Activated CD4-positive, alpha-beta T cell treated with anti-CD3 and anti-CD28 coated beads for 36 hours (primary cell): ENCODE measurements at regions not wholly inside any gene's neighbourhood (a gene's known extent, or its start where the extent isn't known, plus 50 kb on each side); places are given as distances from the start of the nearest gene placed in this dataset.

Source experiments
- ATAC-seq: fragments of 200-7000 bp; cut with Tn5 transposase; one replicate; pipeline ENCODE4 v1.10.0; 2021; ENCODE audit warnings: mild to moderate bottlenecking, moderate library complexity
- CTCF ChIA-PET: fragments of 350-600 bp; sonication (Branson Sonifier 250); formaldehyde crosslinking; loops from one replicate; lab custom pipeline; 2021; ENCODE audit warnings: antibody characterized with exemption; lab: Charles Lee
- POLR2A ChIA-PET: fragments of 350-600 bp; sonication (Branson Sonifier 250); formaldehyde crosslinking; loops from one replicate; lab custom pipeline; 2021; ENCODE audit warnings: antibody characterized with exemption, inconsistent platforms; lab: Charles Lee
- DNase-seq: peaks from one replicate; pipeline ENCODE4 v3.0.0-alpha.2; 2020
- H3K27ac Mint-ChIP-seq: one replicate; pipeline ENCODE4 v1.8.0; 2021; ENCODE audit warnings: mixed read lengths
- H3K27me3 Mint-ChIP-seq: one replicate; pipeline ENCODE4 v1.8.0; 2021; ENCODE audit warnings: mixed read lengths
- H3K36me3 Mint-ChIP-seq: one replicate; pipeline ENCODE4 v1.8.0; 2021; ENCODE audit warnings: low read depth, mixed read lengths
- H3K4me1 Mint-ChIP-seq: one replicate; pipeline ENCODE4 v1.8.0; 2021; ENCODE audit warnings: mixed read lengths
- H3K4me3 Mint-ChIP-seq: one replicate; pipeline ENCODE4 v1.8.0; 2021; ENCODE audit warnings: mild to moderate bottlenecking, moderate library complexity, mixed read lengths
- H3K9me3 Mint-ChIP-seq: one replicate; pipeline ENCODE4 v1.8.0; 2021; ENCODE audit warnings: low read depth, mixed read lengths
- intact Hi-C, 2 experiments: fragments of 100-400 bp; cut with DNase I in 1 of 2; cut with micrococcal nuclease in 1 of 2; formaldehyde crosslinking; loops; one replicate each; pipeline versions ENCODE4 v1.14.2 to v1.15.1; 2022 to 2024; cut with DNase I, micrococcal nuclease

DNA sequence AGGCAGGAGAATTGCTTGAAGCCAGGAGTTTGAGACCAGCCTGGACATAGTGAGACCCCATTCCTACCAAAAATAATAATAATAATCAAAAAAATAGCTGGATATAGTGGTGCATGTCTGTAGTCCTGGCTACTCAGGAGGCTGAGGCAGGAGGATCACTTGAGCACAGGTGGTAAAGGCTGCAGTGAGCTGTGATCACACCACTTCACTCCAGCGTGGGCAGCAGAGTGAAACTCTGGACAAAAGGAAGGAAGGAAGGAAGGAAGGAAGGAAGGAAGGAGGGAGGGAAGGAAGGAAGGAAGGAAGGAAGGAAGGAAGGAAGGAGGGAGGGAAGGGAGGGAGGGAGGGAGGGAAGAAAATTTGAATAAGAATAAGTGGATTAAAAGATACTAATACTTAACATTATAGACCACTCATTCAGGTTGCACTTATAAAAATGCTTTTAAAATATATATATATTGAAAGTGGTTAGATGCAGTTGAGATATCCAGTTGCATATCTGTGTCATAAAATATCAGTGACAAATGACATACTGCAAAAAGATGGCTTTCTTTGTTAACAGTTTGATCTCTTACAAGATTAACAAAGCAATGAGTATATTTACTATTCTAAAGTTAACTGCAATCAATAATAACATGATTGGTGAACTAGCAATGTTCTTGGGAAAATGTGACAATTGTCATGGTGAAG lies 702.4 kb downstream of the CPS1 start:
- intact Hi-C loops = no loop called here
- CTCF ChIA-PET = no interaction called here

DNA sequence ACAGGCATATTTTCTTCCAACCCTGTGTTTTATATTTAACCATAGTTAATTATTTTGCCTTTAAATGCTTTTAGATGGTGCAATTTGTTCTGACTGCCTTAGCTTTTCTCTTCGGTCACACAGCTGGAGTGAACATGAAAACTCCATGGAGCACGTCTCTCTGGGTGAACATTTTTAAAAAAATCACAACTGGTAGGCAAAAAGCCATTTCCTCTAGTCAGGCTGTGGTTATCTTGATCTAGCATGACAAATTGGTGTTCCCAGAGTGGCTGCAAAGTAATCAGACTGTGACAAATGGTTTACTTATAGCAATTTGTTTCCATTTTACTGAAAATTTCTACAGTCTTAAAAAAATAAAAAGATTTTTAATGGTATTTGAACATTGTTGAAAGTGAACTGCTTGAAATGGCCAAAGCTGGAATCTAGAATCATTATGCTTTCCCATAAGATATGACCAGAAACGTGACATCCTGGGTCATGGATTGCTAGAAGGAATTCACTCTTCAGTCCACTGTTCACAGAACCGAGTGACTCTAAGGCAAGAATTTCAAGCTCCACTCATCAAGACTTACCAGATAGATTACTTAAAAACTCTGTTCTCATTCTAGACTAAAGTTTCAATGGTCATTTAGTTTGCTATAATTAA lies 703.6 kb downstream of the CPS1 start:
- no peak overlapping the region for H3K27ac Mint-ChIP-seq
- POLR2A ChIA-PET = no interaction called here
- intact Hi-C loops = no loop called here
- H3K9me3 Mint-ChIP-seq = peaks cover 3% of the 10 kb centered on the region
- DNase-seq = no peak
- CTCF ChIA-PET = no interaction called here
- no peak for ATAC-seq
- H3K27me3 Mint-ChIP-seq = no peaks in the 10 kb centered on the region
- H3K4me3 Mint-ChIP-seq = no peak overlapping the region
- no peaks in the 10 kb centered on the region for H3K4me1 Mint-ChIP-seq
- no peaks in the 10 kb centered on the region for H3K36me3 Mint-ChIP-seq

More for the DNA sequence above, 702.4 kb downstream of the CPS1 start:
- DNase-seq (no peak), ATAC-seq (no peak)
- Mint-ChIP-seq H3K9me3 (peaks cover 3% of the 10 kb centered on the region), H3K27me3 (no peaks in the 10 kb centered on the region), H3K4me3 (no peak overlapping the region), H3K27ac (no peak overlapping the region), H3K36me3 (no peaks in the 10 kb centered on the region), H3K4me1 (no peaks in the 10 kb centered on the region)
- POLR2A ChIA-PET = no interaction called here

DNA sequence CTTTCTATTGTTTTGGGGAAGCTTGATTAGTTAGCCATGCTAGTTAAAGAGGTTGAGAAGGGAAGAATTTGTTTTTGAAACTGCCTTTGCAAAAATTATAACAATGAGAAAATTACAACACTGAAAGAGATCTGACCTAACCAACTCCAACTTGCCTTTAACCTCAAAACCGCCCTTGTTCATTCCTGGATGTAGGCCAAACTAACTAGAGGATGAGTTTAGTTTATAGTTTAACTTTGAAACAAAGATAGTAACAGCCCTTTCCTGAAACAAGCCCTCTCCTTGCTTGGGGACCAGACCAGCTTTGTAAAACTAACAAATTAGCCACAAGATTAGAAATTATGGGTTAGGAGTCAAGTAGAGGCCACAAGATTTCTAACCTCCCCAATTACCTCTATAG lies 713.9 kb downstream of the CPS1 start:
- ATAC-seq = no peak
- H3K27ac Mint-ChIP-seq = no peak overlapping the region
- intact Hi-C loops = no loop called here
- H3K4me3 Mint-ChIP-seq = no peak overlapping the region
- H3K9me3 Mint-ChIP-seq = no peaks in the 10 kb centered on the region
- no peaks in the 10 kb centered on the region for H3K36me3 Mint-ChIP-seq
- DNase-seq = no peak
- POLR2A ChIA-PET = no interaction called here
- CTCF ChIA-PET = no interaction called here
- no peaks in the 10 kb centered on the region for H3K27me3 Mint-ChIP-seq
- no peaks in the 10 kb centered on the region for H3K4me1 Mint-ChIP-seq

GRCh38 chr2:211281430-211282073 lies 725.2 kb downstream of the CPS1 start:
- ATAC-seq = no peak
- CTCF ChIA-PET = no interaction called here
- Mint-ChIP-seq H3K9me3 (no peaks in the 10 kb centered on the region), H3K4me1 (no peaks in the 10 kb centered on the region), H3K36me3 (no peaks in the 10 kb centered on the region), H3K4me3 (no peak overlapping the region), H3K27ac (no peak overlapping the region), H3K27me3 (no peaks in the 10 kb centered on the region)
- POLR2A ChIA-PET = no interaction called here
- intact Hi-C loops = no loop called here
- DNase-seq = no peak

GRCh38 chr2:211302676-211303075 lies 746.3 kb downstream of the CPS1 start:
- H3K4me1 Mint-ChIP-seq = no peaks in the 10 kb centered on the region
- no peak overlapping the region for H3K27ac Mint-ChIP-seq
- CTCF ChIA-PET = no interaction called here
- ATAC-seq (no peak), DNase-seq (no peak)
- H3K4me3 Mint-ChIP-seq = no peak overlapping the region
- H3K36me3 Mint-ChIP-seq = no peaks in the 10 kb centered on the region
- no peaks in the 10 kb centered on the region for H3K27me3 Mint-ChIP-seq
- peaks cover 4% of the 10 kb centered on the region for H3K9me3 Mint-ChIP-seq
- intact Hi-C loops = no loop called here
- POLR2A ChIA-PET = no interaction called here

DNA sequence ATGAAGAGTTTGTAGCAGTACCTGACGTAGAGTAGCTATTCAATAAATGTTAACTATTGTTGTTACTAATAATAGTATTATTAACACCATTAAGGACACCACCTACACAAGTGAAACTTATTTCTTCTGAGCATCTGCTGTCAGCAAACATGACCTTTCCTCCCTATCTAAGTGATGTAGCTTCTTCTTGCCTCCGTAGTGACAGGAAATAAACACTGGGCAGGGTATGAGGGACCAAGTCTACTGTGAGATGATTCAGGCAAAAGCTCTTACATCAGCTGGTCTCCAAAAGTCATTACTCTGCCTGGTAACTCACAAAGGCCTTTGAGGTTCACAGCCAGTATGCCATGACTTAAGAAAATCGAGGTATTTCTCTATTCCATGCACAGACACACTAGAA lies 750.5 kb downstream of the CPS1 start:
- H3K27ac Mint-ChIP-seq = no peak overlapping the region
- intact Hi-C loops = no loop called here
- no peaks in the 10 kb centered on the region for H3K36me3 Mint-ChIP-seq
- ATAC-seq (no peak), DNase-seq (no peak)
- no peaks in the 10 kb centered on the region for H3K4me1 Mint-ChIP-seq
- H3K27me3 Mint-ChIP-seq = no peaks in the 10 kb centered on the region
- ChIA-PET CTCF (no interaction called here), POLR2A (no interaction called here)
- H3K9me3 Mint-ChIP-seq = peaks cover 5% of the 10 kb centered on the region
- no peak overlapping the region for H3K4me3 Mint-ChIP-seq
